Type B pancreatic cell (in vitro differentiated cells): ENCODE measurements at regions not wholly inside any gene's neighbourhood (a gene's known extent, or its start where the extent isn't known, plus 50 kb on each side); places are given as distances from the start of the nearest gene placed in this dataset.

ENCODE experiments used
- DNase-seq: peaks from one replicate; pipeline ENCODE4 v3.0.0; 2021; ENCODE audit warnings: mixed read lengths; ENCODE audit not compliant: unreplicated experiment; ENCODE audit errors: extremely low spot score
- H3K27ac Mint-ChIP-seq: 2 replicates; pipeline ENCODE4 v1.8.0; 2021; ENCODE audit warnings: mild to moderate bottlenecking, mixed read lengths
- H3K27me3 Mint-ChIP-seq: 2 replicates; pipeline ENCODE4 v1.8.0; 2021; ENCODE audit warnings: mixed read lengths
- H3K36me3 Mint-ChIP-seq: 2 replicates; pipeline ENCODE4 v1.8.0; 2021; ENCODE audit warnings: mixed read lengths
- H3K4me1 Mint-ChIP-seq: one replicate; pipeline ENCODE4 v1.8.0; 2021; ENCODE audit warnings: mixed read lengths; ENCODE audit not compliant: unreplicated experiment
- H3K4me3 Mint-ChIP-seq: 2 replicates; pipeline ENCODE4 v1.8.0; 2021; ENCODE audit warnings: mild to moderate bottlenecking, mixed read lengths
- H3K9me3 Mint-ChIP-seq: 2 replicates; pipeline ENCODE4 v1.8.0; 2021; ENCODE audit warnings: mixed read lengths
- TF ChIP-seq, protein P1 (sequence below): fragments of 200-600 bp; sonication (generic); conservative IDR thresholded peaks from 2 replicates; pipeline ENCODE4 v1.5.0; 2021; ENCODE audit warnings: antibody characterized with exemption, mild to moderate bottlenecking

DNA sequence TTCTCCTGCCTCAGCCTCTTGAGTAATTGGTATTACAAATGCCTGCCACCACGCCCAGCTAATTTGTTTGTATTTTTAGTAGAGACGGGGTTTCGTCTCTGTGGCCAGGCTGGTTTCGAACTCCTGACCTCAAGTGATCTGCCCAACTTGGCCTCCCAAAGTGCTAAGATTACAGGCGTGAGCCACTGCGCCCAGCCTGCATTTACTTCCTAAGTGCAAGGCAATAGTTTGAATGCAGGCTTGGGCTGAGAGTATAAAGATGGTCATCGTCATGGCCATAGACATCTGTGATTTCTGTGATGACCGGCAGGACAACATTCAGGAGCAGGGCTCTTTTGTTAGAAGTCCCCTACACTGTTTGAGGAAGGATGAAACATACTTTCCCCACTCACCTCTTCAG lies 393.9 kb upstream of the SHH start:
- no peaks in the 10 kb centered on the region for H3K9me3 Mint-ChIP-seq
- H3K27ac Mint-ChIP-seq: no peak overlapping the region
- no peaks in the 10 kb centered on the region for H3K36me3 Mint-ChIP-seq
- DNase-seq: no peak
- H3K4me3 Mint-ChIP-seq: no peak overlapping the region
- TF ChIP-seq, protein P1, sequence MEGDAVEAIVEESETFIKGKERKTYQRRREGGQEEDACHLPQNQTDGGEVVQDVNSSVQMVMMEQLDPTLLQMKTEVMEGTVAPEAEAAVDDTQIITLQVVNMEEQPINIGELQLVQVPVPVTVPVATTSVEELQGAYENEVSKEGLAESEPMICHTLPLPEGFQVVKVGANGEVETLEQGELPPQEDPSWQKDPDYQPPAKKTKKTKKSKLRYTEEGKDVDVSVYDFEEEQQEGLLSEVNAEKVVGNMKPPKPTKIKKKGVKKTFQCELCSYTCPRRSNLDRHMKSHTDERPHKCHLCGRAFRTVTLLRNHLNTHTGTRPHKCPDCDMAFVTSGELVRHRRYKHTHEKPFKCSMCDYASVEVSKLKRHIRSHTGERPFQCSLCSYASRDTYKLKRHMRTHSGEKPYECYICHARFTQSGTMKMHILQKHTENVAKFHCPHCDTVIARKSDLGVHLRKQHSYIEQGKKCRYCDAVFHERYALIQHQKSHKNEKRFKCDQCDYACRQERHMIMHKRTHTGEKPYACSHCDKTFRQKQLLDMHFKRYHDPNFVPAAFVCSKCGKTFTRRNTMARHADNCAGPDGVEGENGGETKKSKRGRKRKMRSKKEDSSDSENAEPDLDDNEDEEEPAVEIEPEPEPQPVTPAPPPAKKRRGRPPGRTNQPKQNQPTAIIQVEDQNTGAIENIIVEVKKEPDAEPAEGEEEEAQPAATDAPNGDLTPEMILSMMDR: no peak
- no peaks in the 10 kb centered on the region for H3K27me3 Mint-ChIP-seq
- H3K4me1 Mint-ChIP-seq: no peaks in the 10 kb centered on the region

DNA sequence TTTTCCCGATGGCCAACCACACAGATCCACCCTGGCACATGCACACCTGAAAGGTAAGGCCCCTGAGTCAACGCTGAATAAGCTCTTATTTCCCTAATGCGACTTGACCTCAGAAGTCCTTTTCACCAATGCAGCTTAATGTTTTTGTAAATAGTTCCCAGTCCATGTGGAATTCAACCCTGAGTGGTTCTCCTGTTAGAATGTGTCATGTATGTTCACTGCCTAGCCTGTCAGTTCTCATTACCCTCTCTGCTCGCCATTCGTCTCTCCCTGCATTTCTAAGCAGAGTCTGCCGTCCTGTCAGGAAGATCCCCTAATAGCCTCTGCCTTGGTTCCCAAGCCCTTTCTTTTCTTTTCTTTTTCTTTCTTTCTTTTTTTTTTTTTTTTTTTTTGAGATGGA lies 392.6 kb upstream of the SHH start:
- no peak for DNase-seq
- TF ChIP-seq, protein P1: no peak
- H3K9me3 Mint-ChIP-seq: no peaks in the 10 kb centered on the region
- H3K27ac Mint-ChIP-seq: no peak overlapping the region
- H3K4me1 Mint-ChIP-seq: no peaks in the 10 kb centered on the region
- no peaks in the 10 kb centered on the region for H3K36me3 Mint-ChIP-seq
- no peak overlapping the region for H3K4me3 Mint-ChIP-seq
- H3K27me3 Mint-ChIP-seq: peaks cover 4% of the 10 kb centered on the region

DNA sequence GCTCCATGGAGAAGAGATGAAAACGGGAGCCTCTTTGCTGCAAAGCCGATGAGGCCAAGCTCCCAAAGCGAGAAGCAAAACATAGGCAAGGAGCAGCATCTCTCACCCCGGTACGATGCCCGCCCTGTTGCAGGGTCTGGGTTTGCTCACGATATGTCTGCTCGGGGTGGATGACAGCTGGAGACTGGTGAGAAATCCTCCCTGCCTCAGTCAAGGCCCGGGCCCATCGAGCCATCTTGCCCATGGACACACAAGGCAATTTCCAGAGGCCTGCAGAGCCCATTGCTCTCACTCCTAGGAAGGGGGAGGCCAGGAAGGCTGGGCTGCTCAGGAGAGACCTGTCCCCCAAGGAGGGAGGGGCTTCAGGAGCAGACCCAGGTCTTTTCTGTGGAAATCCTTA lies 391.7 kb upstream of the SHH start:
- peaks cover 4% of the 10 kb centered on the region for H3K27me3 Mint-ChIP-seq
- H3K27ac Mint-ChIP-seq: no peak overlapping the region
- H3K4me1 Mint-ChIP-seq: no peaks in the 10 kb centered on the region
- H3K9me3 Mint-ChIP-seq: no peaks in the 10 kb centered on the region
- no peak for DNase-seq
- TF ChIP-seq, protein P1: no peak
- H3K4me3 Mint-ChIP-seq: no peak overlapping the region
- H3K36me3 Mint-ChIP-seq: no peaks in the 10 kb centered on the region

DNA sequence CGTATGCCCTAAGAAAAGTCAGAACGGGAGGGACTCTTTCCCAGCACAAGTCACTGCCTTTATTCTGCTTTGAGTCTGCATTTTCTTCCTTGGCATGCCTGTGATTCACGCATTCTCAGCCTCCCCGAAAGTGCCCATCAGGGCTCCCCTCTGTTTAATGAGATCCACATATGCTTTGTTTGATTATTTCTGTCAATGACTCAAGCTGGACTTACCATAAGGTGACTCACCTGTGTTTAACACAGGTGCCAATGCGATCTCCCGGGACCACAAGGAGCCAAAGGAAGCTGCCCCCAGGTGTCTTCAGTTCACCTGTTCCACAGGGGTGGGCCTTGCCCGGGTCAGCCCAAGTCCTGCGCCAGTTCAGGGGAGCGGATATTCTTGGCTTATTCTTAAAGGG lies 386.0 kb upstream of the SHH start:
- DNase-seq: no peak
- H3K4me1 Mint-ChIP-seq: no peaks in the 10 kb centered on the region
- no peaks in the 10 kb centered on the region for H3K36me3 Mint-ChIP-seq
- no peak overlapping the region for H3K4me3 Mint-ChIP-seq
- TF ChIP-seq, protein P1: no peak
- H3K27me3 Mint-ChIP-seq: peaks cover 14% of the 10 kb centered on the region
- no peaks in the 10 kb centered on the region for H3K9me3 Mint-ChIP-seq
- no peak overlapping the region for H3K27ac Mint-ChIP-seq

DNA sequence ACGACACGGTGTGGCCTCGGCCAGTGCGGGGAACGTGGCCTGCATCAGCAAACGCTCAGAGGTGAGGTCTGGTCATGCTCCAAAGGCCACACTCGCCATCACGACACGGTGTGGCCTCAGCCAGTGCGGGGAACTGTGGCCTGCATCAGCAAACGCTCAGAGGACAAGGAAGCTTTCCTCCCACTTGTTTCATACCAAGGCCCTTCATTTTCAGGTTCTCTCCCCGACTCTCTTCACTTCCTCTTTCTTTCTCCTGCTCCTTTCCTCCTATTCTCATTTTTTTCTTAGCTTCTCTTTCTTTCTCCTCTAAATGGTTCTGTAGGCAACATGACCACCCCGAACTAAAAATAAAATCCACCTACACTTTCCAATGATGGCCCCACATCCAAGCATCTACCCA lies 384.4 kb upstream of the SHH start:
- Mint-ChIP-seq H3K27me3 (peaks cover 14% of the 10 kb centered on the region), H3K9me3 (no peaks in the 10 kb centered on the region), H3K4me3 (no peak overlapping the region), H3K27ac (no peak overlapping the region), H3K36me3 (no peaks in the 10 kb centered on the region), H3K4me1 (no peaks in the 10 kb centered on the region)
- TF ChIP-seq, protein P1: no peak
- no peak for DNase-seq

DNA sequence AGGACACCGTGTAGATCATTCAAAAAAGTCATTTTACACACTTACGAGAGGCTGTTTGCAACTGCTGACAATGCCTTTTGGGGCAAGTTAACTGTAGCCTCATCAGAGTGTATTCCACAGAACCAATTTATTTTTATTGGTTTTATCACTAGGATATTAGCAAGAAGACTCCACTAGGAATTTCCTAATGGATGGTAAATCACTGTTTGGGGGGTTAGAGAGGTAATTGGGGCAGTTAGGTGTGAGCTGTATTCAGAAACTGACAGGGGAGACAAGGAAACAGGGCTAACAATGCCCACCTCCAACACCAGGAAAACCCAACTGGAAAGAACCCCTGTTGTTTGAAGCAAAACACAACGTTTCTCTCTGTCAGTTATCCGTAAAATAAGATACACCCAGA lies 383.0 kb upstream of the SHH start:
- Mint-ChIP-seq H3K36me3 (no peaks in the 10 kb centered on the region), H3K4me1 (no peaks in the 10 kb centered on the region), H3K9me3 (no peaks in the 10 kb centered on the region), H3K27ac (no peak overlapping the region), H3K27me3 (peaks cover 12% of the 10 kb centered on the region), H3K4me3 (no peak overlapping the region)
- no peak for DNase-seq
- TF ChIP-seq, protein P1: no peak
